B cell (primary cell): ENCODE measurements at regions not wholly inside any gene's neighbourhood (a gene's known extent, or its start where the extent isn't known, plus 50 kb on each side); places are given as distances from the start of the nearest gene placed in this dataset.

Experiments
- CTCF ChIP-seq: fragments of 200-600 bp; IDR thresholded peaks from one replicate; pipeline ENCODE4 v1.8.0; 2022; ENCODE audit warnings: antibody characterized with exemption, mild to moderate bottlenecking
- EZH2 ChIP-seq: IDR thresholded peaks from 2 replicates; pipeline ENCODE4 v1.6.1; 2012; ENCODE audit warnings: borderline replicate concordance, low read depth, mild to moderate bottlenecking, moderate library complexity, low read length; ENCODE audit not compliant: insufficient read depth, poor library complexity, severe bottlenecking

- no peak for TF ChIP-seq CTCF
- no peak for TF ChIP-seq EZH2
These were observed 694.5 kb downstream of the NXPH1 start for GRCh38 chr7:9127901-9128300.
